Posterior cingulate gyrus (tissue), 11 donors: ENCODE measurements at regions not wholly inside any gene's neighbourhood (a gene's known extent, or its start where the extent isn't known, plus 50 kb on each side); places are given as distances from the start of the nearest gene placed in this dataset.
"Not testable (repeated sequence)": the region's sequence is repeated elsewhere in the genome, so short reads cannot be mapped to it uniquely, and the experiment has no call there.

Experiments
- DNase-seq, 10 donors: peaks; one replicate each; pipeline versions ENCODE4 v3.0.0 to v3.0.0-alpha.2; 2020 to 2021; ENCODE audit warnings: mixed read lengths in 3 of 10
- intact Hi-C: fragments of 100-400 bp; cut with DNase I; formaldehyde crosslinking; loops from one replicate; pipeline ENCODE4 v1.15.1; 2023

GRCh38 chr6:168182366-168182765 is 103.4 kb upstream of the FRMD1 start:
- no peak for DNase-seq
- intact Hi-C loops: no loop called here

- no peak for DNase-seq
- intact Hi-C loops: no loop called here
Observed at GRCh38 chr6:168181876-168182275, 102.9 kb upstream of the FRMD1 start.

- no peak for DNase-seq
- intact Hi-C loops: no loop called here
Observed at GRCh38 chr6:168181316-168181715, 102.3 kb upstream of the FRMD1 start.

GRCh38 chr6:168180548-168181011 is 101.6 kb upstream of the FRMD1 start:
- intact Hi-C loops: no loop called here
- DNase-seq: no peak

DNA sequence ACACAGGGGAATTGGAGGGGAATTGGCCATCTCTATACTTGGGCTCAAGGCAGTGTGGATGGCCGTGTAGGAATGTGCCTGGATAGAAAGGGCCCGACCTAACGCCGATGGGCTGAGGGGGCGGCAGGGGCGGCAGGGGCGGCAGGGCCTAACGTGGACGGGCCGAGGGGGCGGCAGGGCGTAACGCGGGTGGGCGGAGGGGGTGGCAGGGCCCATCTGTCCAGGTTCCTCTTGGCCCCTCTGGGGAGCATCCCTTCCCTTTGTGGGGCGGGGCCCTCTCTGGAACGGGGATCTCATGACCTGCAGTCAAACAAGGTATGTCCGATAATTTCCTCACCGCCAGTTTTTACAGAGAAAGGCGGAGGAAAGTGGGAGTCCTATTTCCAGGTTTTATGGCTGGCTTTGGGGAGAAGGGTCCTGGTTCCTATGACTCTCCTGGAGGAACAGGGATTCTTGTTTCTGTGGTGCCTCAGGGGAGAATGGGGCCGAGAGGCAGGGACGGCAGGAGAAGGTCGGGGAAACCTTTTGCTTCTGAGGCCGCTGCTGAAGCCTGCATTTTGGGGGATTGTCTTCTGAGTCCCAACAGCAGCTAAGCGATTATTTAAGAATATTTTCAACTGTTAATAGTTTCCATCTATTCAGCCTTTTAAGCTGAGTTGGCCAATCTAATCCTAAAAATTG is 100.8 kb upstream of the FRMD1 start:
- DNase-seq: no peak
- intact Hi-C loops: no loop called here

- intact Hi-C loops: no loop called here
Observed at GRCh38 chr6:168179133-168179532, 100.1 kb upstream of the FRMD1 start.

GRCh38 chr6:168177103-168177891 is 98.3 kb upstream of the FRMD1 start:
- no peak for DNase-seq
- intact Hi-C loops: no loop called here

More at GRCh38 chr6:168179133-168179532, 100.1 kb upstream of the FRMD1 start:
- no peak for DNase-seq

- no peak for DNase-seq
- intact Hi-C loops: no loop called here
Observed at GRCh38 chr6:168171673-168172353, 92.8 kb upstream of the FRMD1 start.

GRCh38 chr6:168170841-168171601 is 92.0 kb upstream of the FRMD1 start:
- peak in 1 of 10 donors; percentile 3 for DNase-seq
- intact Hi-C loops: no loop called here

DNA sequence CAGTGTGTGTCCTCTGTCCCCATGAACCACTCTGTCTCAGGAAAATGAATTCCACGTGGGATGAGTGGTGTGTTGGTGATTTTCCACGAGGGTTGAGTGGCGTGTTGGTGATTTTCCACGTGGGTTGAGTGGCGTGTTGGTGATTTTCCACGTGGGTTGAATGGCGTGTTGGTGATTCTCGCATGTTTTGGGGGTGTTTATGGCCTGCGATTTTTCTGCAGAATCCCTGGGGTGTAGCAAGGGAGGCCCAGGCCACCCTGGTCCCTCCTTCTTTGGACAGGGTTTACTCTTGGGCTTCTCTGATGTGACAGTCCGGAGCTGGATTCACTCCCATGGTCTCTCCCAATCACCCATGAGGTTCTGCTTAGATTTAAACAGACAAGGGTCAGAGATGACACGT is 90.6 kb upstream of the FRMD1 start:
- intact Hi-C loops: no loop called here
- no peak for DNase-seq

DNA sequence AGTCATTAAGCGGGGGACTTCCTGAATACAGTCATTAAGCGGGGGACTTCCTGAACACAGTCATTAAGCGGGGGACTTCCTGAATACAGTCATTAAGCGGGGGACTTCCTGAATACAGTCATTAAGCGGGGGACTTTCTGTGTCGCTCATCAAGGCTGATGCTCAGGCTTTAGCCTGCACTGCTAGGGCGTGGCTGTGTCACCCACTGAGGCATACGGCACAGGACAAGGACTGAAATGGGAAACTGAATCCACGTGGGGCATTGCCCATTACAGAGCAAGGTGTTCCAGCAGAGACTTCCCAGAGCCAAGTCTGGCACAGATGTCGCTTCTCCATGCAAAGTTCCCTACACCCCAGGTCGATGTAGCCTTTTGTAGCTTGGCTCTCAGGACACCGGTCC is 89.9 kb upstream of the FRMD1 start:
- DNase-seq, intact Hi-C loops: not testable (repeated sequence)

GRCh38 chr6:168168330-168168729 is 89.3 kb upstream of the FRMD1 start:
- intact Hi-C loops, DNase-seq: not testable (repeated sequence)

- no peak for DNase-seq
- intact Hi-C loops: no loop called here
Observed at GRCh38 chr6:168167431-168168315, 88.7 kb upstream of the FRMD1 start.

- DNase-seq: peak in 1 of 10 donors; percentile 63
- intact Hi-C loops: no loop called here
Observed at GRCh38 chr6:168166627-168167026, 87.6 kb upstream of the FRMD1 start.

DNA sequence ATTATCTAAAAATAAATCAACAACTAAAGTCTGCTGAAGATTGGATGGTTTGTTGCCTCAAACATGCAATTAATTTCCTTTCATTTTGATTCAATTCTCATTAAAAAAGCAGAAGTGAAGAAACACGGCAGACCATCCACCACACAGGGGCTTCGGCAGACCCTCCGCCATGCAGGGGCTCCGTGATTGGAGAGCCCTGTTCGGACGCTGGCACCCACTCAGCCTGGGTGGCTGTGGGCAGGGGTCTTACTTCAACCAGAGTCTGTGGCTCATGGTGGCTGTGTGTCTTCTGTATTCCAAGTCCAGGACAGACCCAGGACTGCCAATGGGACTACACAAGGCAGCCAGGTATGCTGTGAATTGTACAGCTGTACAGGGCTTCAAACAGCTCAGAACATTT is 86.9 kb upstream of the FRMD1 start:
- peak in 1 of 10 donors; percentile 61 for DNase-seq
- intact Hi-C loops: no loop called here

DNA sequence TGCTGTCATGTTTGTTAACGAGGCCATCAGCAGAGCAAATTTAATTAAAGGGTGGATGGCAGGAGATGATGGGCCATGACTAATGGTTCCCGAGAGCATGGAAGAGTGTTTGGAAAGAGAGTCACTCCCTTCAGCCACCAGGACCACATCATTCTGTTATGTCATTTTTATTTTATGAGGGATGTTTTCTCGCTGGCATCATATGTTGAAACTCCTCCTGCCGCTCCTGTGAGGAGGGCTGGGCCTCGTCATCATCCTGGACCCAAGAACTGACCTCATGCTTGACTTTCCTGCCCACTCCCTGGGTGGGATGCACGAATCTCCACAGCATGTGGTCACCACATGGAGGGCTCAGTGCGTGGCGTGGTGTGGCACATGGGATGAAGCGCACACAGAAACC is 86.4 kb upstream of the FRMD1 start:
- no peak for DNase-seq

DNA sequence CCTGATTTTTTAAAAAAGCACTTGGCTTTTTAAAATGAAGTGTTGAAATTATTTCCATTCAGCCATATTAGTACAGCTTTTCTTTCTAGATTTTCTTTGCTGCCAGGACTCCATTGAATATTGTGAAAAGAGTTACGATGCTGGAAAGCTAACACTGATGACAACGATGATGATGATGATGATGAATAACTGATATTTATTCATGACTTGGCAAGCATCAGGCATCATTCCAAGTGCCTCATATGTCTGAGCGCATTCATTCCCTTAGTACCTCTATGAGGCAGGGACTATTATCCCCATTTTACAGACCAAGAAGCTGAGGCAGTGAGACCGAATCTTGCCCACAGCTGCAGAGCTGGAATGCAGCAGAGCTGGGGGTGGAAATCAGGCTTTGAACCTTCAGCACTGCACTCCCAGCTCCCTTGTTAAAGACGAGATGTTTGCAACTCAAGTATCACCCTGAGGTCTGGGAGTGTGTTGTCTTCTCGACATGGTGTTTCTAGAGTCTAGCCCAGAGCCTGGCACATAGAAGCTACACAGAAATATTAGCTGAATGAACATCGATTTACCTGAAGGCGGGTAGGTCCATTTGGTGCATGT is 85.5 kb upstream of the FRMD1 start:
- intact Hi-C loops: no loop called here
- no peak for DNase-seq

More for the DNA sequence above, 86.4 kb upstream of the FRMD1 start:
- intact Hi-C loops: no loop called here

GRCh38 chr6:168163096-168163731 is 84.2 kb upstream of the FRMD1 start:
- intact Hi-C loops: no loop called here
- peak in 6 of 10 donors; percentile 19 to 88 (median 49) for DNase-seq

- intact Hi-C loops: no loop called here
- DNase-seq: no peak
Observed at GRCh38 chr6:168162366-168162765, 83.4 kb upstream of the FRMD1 start.
